ENCODE measurements at regions not wholly inside any gene's neighbourhood (a gene's known extent, or its start where the extent isn't known, plus 50 kb on each side); places are given as distances from the start of the nearest gene placed in this dataset.

GRCh38 chr9:73573235-73573634 lies 421.6 kb downstream of the ANXA1 start:
- TF ChIP-seq CTCF (IDR thresholded peaks at IDR 0.05), result no peak
- TF ChIP-seq POLR2A (IDR thresholded peaks at IDR 0.05), result no peak

Measured in body of pancreas (tissue), 4 donors.